Fibroblast of peridontal ligament (primary cell): ENCODE measurements at regions not wholly inside any gene's neighbourhood (a gene's known extent, or its start where the extent isn't known, plus 50 kb on each side); places are given as distances from the start of the nearest gene placed in this dataset.
"Not testable (repeated sequence)": the region's sequence is repeated elsewhere in the genome, so short reads cannot be mapped to it uniquely, and the experiment has no call there.

Source experiments
- DNase-seq: peaks from one replicate; pipeline ENCODE4 v3.0.0-alpha.2; 2010; ENCODE audit errors: extremely low read depth

- DNase-seq, result no peak
Observed at GRCh38 chr11:106568632-106569031, 449.6 kb downstream of the GUCY1A2 start.

- DNase-seq, result not testable (repeated sequence)
Observed at GRCh38 chr11:106577384-106577783, 440.9 kb downstream of the GUCY1A2 start.

- DNase-seq, result no peak
Observed at GRCh38 chr11:106581399-106581798, 436.9 kb downstream of the GUCY1A2 start.

GRCh38 chr11:106585061-106585460, 433.2 kb downstream of the GUCY1A2 start:
- DNase-seq, result peak; percentile 49

GRCh38 chr11:106594751-106595351, 423.4 kb downstream of the GUCY1A2 start:
- DNase-seq, result no peak

- DNase-seq, result no peak
Observed at GRCh38 chr11:106601684-106602297, 416.5 kb downstream of the GUCY1A2 start.

- DNase-seq, result peak; percentile 36
Observed at GRCh38 chr11:106608677-106609076, 409.6 kb downstream of the GUCY1A2 start.

- no peak for DNase-seq
Observed at GRCh38 chr11:106614262-106614661, 404.0 kb downstream of the GUCY1A2 start.

GRCh38 chr11:106619320-106619990, 398.8 kb downstream of the GUCY1A2 start:
- DNase-seq, result no peak

- DNase-seq, result no peak
Observed at GRCh38 chr11:106621484-106621883, 396.8 kb downstream of the GUCY1A2 start.
